Upper lobe of left lung (tissue), 4 donors: ENCODE measurements at regions not wholly inside any gene's neighbourhood (a gene's known extent, or its start where the extent isn't known, plus 50 kb on each side); places are given as distances from the start of the nearest gene placed in this dataset.

Experiments
- POLR2A ChIP-seq, 4 donors: fragments of 450-650 bp; IDR thresholded peaks; one replicate each; pipeline ENCODE4 v1.5.1; 2016 to 2017; ENCODE audit warnings: antibody characterized with exemption in 4 of 4, mild to moderate bottlenecking in 2 of 4
- TF ChIP-seq, protein P1 (sequence below), 6 experiments: fragments of 450-650 bp in 4 of 6; fragments of 200-600 bp in 2 of 6; sonication (generic) in 2 of 6; IDR thresholded peaks; one replicate each; pipeline ENCODE4 v1.5.1; 2016 to 2019; ENCODE audit warnings: antibody characterized with exemption in 6 of 6

DNA sequence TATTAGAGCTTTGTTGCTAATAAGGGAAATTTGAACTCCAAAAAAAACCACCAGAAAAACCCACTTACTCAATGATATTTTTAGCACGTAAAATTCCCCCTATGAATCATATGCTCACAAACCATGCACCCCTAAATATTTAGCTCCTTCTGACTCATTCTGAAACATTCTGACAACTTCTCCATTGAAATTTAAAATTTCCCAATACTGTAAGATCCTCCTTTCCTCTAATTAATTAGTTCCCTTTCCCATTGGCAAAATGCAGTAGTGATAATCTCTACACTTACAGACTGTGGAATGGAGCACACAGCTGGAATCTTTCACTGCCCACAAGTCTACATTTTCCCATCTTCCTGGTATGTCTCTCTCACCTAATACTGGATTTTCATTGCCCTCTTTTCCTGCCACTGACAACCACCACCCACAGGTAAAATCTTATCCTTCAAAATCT, 215.8 kb upstream of the ACVR2A start:
- TF ChIP-seq, protein P1, sequence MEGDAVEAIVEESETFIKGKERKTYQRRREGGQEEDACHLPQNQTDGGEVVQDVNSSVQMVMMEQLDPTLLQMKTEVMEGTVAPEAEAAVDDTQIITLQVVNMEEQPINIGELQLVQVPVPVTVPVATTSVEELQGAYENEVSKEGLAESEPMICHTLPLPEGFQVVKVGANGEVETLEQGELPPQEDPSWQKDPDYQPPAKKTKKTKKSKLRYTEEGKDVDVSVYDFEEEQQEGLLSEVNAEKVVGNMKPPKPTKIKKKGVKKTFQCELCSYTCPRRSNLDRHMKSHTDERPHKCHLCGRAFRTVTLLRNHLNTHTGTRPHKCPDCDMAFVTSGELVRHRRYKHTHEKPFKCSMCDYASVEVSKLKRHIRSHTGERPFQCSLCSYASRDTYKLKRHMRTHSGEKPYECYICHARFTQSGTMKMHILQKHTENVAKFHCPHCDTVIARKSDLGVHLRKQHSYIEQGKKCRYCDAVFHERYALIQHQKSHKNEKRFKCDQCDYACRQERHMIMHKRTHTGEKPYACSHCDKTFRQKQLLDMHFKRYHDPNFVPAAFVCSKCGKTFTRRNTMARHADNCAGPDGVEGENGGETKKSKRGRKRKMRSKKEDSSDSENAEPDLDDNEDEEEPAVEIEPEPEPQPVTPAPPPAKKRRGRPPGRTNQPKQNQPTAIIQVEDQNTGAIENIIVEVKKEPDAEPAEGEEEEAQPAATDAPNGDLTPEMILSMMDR (IDR thresholded peaks at IDR 0.05) = no peak
- no peak for TF ChIP-seq POLR2A (IDR thresholded peaks at IDR 0.05)
